GM19351 (cell line): ENCODE measurements at regions not wholly inside any gene's neighbourhood (a gene's known extent, or its start where the extent isn't known, plus 50 kb on each side); places are given as distances from the start of the nearest gene placed in this dataset.
"Not testable (repeated sequence)": the region's sequence is repeated elsewhere in the genome, so short reads cannot be mapped to it uniquely, and the experiment has no call there.

Experiments used
- ATAC-seq: cut with Tn5 transposase; IDR thresholded peaks from one replicate; pipeline ENCODE4 v1.9.1; 2021; ENCODE audit warnings: mild to moderate bottlenecking, moderate library complexity; ENCODE audit not compliant: unreplicated experiment

DNA sequence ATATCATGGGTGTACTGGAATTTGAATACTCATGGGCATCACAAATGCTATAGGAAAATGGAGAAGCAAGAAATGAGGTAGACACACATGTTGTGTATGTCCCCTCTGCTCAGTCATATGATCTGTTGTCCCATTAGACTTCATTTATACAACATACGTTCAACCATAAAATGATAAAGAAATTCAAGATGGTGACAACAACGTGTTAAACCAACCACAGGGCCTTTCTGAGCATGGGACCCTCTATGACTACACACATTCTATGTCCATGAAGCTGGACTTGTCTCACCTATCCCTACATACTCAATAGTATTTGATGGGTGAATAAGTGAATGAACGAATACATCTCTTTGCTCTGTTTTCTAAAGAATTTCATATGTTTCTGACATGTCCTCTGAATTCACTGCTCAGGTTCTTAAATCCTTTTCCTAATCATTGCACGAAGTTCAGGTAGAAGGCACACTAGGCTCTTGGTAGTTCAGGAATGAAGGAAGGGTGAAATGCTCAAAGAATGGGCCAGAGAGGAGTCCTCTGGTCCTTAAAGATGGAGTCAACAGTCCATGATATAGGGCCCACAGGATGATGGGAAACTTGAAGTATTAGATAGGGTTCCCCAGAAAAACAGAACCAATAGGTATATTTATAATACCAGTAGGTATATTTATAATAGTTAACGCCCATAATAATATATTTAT is 105.7 kb upstream of the PPM1H start:
- no peak for ATAC-seq

GRCh38 chr12:63038713-63039100 is 103.8 kb upstream of the PPM1H start:
- ATAC-seq = no peak

GRCh38 chr12:63037746-63038712 is 103.1 kb upstream of the PPM1H start:
- no peak for ATAC-seq

DNA sequence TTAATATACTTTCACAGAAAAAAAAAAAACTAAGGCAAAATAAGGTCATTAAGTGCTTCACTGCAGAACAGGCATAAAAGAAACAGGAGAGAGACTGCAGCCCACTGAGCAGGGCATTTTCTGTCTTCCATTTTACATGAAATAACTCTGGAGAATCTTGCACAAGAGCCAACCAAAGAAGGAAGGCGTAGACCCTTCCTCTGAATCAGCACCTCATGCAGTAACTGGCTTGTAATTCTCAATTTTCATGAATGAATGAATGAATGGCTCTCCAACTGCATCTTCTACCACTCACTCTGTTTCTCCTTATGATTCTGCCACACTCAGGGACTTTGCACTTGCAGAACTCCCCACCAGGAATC is 102.0 kb upstream of the PPM1H start:
- no peak for ATAC-seq

- ATAC-seq = no peak
Measured at GRCh38 chr12:63036216-63036973, 101.4 kb upstream of the PPM1H start.

DNA sequence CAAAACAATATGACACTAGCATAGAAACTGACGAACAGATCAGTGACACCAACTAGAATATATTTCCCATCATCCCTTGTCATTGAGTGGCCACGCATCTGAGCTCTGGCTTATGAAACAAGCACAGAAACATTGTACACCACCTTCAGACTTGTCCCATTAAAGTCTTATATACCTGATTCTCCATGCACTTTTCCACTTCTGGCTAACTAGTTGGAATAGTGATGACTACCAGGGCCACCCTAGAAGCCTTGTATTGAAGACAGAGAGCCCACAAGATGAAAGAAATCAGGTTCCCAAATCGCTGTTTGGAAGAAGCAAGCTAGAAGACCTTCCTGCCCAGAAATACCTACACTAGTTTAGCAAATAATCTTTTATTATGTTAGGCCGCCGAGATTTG is 99.7 kb upstream of the PPM1H start:
- no peak for ATAC-seq

DNA sequence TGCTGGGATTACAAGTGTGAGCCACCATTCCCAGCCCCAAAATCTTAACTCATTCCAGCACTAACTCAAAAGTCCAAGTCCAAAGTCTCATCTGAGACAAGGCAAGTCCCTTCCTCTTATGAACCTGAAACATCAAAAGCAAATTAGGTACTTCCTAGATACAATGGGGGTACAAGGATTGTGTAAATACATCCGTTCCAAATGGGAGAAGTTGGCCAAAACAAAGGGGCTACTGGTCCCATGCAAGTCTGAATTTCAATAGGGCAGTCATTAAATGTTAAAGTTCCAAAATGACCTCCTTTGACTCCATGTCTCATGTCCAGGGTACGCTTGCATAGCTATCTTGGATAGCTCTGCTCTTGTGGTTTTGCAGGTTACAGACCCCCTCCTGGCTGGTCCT is 94.7 kb upstream of the PPM1H start:
- no peak for ATAC-seq

- no peak for ATAC-seq
Measured at GRCh38 chr12:63028951-63029350, 94.0 kb upstream of the PPM1H start.

- ATAC-seq = no peak
Measured at GRCh38 chr12:63025116-63025515, 90.2 kb upstream of the PPM1H start.

- no peak for ATAC-seq
Measured at GRCh38 chr12:63023926-63024325, 89.0 kb upstream of the PPM1H start.

DNA sequence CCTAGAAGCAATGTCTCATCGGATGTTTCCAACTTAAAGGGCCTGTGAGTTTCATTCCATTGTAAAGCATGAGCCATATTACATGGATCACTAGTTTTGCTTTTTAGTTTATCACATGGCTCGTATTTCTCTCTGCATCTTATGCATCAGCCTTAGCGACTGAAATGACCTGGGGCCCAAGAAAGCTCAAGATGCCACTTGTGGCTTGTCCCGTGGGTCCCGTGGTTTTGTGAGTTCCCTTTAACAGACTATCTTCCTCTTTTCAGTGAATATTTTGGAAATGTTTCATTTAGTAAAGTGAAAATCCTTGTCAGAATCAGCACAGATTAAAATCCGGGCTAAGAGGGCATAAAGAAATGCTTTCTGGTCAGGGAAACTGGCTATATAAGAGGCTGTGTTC is 86.2 kb upstream of the PPM1H start:
- ATAC-seq = no peak

- ATAC-seq = no peak
Measured at GRCh38 chr12:63020269-63020668, 85.3 kb upstream of the PPM1H start.

GRCh38 chr12:63018273-63018672 is 83.3 kb upstream of the PPM1H start:
- ATAC-seq = no peak

GRCh38 chr12:63013302-63013701 is 78.4 kb upstream of the PPM1H start:
- ATAC-seq = no peak

DNA sequence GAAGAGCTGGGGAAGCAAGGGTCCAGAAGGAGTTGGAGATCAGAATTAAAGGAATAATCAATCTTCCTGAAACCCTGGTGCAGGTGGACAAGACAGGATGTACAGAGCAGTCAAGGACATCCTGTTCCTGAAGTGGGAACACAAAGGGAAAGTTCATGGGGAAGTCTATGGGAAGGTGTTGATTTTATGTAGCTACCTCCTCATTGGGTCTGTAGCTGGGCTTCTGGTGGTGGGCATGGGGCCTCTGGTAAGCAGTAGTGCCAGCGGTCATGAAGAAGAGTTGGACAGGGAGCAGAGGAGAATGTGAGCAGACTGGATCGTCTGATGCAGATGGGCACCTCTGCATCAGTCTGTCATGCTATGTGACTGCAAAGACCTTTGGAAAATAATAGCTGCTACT is 75.7 kb upstream of the PPM1H start:
- no peak for ATAC-seq

DNA sequence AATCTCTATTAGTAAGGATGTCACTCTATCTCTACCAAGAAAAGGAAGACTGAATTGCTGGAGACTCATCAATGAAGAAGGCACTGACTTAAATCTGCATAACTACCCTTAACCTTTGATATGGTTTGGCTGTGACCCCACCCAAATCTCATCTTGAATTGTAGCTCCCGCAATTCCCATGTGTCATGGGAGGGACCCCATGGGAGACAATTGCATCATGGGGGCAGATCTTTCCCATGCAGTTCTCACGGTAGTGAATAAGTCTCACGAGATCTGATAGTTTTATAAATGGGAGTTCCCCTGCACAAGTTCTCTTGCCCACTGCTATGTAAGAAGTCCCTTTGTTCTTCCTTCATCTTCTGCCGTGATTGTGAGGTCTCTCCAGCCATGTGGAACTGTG is 73.4 kb upstream of the PPM1H start:
- no peak for ATAC-seq

GRCh38 chr12:63007726-63008125 is 72.8 kb upstream of the PPM1H start:
- no peak for ATAC-seq

DNA sequence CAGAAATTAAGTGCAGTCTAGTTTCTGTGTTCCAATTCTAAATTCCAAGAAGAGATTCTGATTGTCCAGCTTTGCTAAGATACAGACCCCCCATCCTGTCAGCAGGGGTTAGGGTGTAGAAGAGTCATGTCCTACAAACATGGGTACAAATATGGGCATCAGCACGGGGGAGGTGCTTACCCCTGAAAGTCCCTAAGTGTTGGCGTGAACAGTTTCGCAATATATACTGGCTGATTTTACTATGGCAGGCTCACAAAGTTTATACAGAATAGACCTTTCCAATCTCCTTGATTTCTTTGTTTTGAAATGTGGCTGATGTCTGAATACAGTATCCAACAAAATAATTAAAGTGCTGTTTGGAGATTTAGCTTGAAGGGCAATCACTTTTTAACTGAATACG is 71.6 kb upstream of the PPM1H start:
- no peak for ATAC-seq

- ATAC-seq = no peak
Measured at GRCh38 chr12:63005382-63005781, 70.4 kb upstream of the PPM1H start.

GRCh38 chr12:63003223-63003819 is 68.4 kb upstream of the PPM1H start:
- ATAC-seq = no peak

- not testable (repeated sequence) for ATAC-seq
Measured at GRCh38 chr12:63002059-63002458, 67.1 kb upstream of the PPM1H start.
